ENCODE measurements at regions not wholly inside any gene's neighbourhood (a gene's known extent, or its start where the extent isn't known, plus 50 kb on each side); places are given as distances from the start of the nearest gene placed in this dataset.

DNA sequence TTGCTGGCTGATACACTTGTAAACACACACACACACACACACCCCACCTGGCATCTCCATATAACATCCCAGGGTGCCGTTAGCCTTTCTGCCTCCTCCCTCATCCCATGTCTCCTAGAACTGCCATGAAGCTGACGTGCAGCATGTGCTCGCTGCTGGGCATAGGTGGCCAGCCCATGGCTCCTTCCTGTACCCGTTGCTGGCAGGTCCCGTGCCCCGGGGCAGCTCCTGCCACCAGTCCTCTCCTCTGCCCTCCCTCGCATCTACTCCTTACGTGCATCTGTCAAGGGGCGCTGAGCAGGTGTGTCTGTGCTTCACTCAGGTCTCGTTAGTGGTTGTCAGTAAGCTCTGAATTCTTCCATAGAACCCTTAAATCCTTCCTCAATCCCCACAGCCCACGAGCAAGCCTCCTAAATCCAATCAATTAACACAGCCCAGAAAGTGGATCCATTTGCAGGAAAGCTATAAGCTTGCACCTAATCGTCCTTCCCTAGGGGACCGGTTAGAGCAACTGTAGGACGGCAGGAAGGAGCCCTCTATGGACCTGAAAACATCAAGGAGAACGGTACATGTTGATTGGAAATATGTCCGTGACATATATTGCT lies 218.1 kb upstream of the FOXF1 start:
- DNase-seq (no peak), ATAC-seq (no peak)
- Histone ChIP-seq H3K27me3 (peaks cover 4 to 99% (median 98%) of the 10 kb centered on the region in 7 donors), H3K4me3 (no peak overlapping the region), H3K9me3 (no peaks in the 10 kb centered on the region), H3K27ac (no peak overlapping the region), H3K4me1 (no peaks in the 10 kb centered on the region), H3K36me3 (no peaks in the 10 kb centered on the region)
- intact Hi-C loops (cut with DNase I) = no loop called here
- WGBS, 2 donors = 63 to 66% methylated on average over 16 of the region's 16 CpGs
- TF ChIP-seq, protein P1, sequence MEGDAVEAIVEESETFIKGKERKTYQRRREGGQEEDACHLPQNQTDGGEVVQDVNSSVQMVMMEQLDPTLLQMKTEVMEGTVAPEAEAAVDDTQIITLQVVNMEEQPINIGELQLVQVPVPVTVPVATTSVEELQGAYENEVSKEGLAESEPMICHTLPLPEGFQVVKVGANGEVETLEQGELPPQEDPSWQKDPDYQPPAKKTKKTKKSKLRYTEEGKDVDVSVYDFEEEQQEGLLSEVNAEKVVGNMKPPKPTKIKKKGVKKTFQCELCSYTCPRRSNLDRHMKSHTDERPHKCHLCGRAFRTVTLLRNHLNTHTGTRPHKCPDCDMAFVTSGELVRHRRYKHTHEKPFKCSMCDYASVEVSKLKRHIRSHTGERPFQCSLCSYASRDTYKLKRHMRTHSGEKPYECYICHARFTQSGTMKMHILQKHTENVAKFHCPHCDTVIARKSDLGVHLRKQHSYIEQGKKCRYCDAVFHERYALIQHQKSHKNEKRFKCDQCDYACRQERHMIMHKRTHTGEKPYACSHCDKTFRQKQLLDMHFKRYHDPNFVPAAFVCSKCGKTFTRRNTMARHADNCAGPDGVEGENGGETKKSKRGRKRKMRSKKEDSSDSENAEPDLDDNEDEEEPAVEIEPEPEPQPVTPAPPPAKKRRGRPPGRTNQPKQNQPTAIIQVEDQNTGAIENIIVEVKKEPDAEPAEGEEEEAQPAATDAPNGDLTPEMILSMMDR (IDR thresholded peaks at IDR 0.05) = no peak

DNA sequence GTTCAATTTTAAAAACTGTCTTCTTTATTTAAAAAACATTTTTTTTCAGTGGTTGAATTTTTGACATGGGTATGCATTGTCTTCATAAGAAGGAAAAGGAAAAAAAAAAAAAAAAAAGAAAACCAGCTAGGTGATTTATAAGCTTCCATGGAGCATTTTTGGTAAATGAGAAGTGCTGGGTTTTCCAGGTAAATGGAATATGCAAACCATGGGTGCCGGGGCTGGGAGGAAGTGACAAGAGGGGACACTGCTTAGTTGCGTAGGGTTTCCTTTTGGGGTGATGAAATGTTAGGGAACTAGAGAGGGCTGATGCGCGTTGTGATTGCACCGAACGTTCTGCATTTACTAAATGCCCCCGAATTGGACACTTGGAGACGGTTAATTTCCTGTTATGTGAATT lies 217.4 kb upstream of the FOXF1 start:
- no peak for DNase-seq
- H3K4me1 ChIP-seq = peaks cover 0 to 3% (median 0%) of the 10 kb centered on the region in 9 donors
- TF ChIP-seq, protein P1 (IDR thresholded peaks at IDR 0.05) = no peak
- intact Hi-C loops (cut with DNase I) = no loop called here
- 75 to 83% methylated on average over 8 of the region's 8 CpGs for WGBS, 2 donors
- H3K4me3 ChIP-seq = no peak overlapping the region
- H3K36me3 ChIP-seq = no peaks in the 10 kb centered on the region
- no peaks in the 10 kb centered on the region for H3K9me3 ChIP-seq
- peaks cover 10 to 100% (median 99%) of the 10 kb centered on the region in 7 donors for H3K27me3 ChIP-seq
- ATAC-seq = no peak
- H3K27ac ChIP-seq = no peak overlapping the region

DNA sequence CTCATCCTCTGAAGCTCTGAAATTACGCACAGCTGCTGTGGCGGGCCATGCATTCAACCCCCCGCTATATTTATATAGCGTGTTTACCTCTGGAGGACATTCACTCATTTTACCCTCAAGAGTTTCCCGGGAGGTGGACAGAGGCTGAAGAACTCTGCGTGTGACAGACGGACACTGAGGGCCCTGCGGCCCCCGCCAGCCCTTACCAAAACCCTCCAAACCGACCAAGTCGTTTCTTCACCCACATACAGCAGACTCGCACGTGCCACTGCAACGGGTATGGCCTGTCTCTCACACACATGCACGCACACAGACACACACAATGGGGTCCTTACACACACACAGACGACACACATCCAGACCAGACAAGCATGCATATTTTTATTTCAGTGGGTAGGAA lies 216.4 kb upstream of the FOXF1 start:
- Histone ChIP-seq H3K36me3 (no peaks in the 10 kb centered on the region), H3K27me3 (peaks cover 20 to 100% (median 99%) of the 10 kb centered on the region in 7 donors), H3K27ac (no peak overlapping the region), H3K9me3 (no peaks in the 10 kb centered on the region), H3K4me1 (peaks cover 0 to 8% (median 0%) of the 10 kb centered on the region in 9 donors), H3K4me3 (no peak overlapping the region)
- ATAC-seq = no peak
- WGBS, 2 donors = 83 to 85% methylated on average over 16 of the region's 16 CpGs
- DNase-seq = no peak
- intact Hi-C loops (cut with DNase I) = no loop called here
- TF ChIP-seq, protein P1 (IDR thresholded peaks at IDR 0.05) = no peak

DNA sequence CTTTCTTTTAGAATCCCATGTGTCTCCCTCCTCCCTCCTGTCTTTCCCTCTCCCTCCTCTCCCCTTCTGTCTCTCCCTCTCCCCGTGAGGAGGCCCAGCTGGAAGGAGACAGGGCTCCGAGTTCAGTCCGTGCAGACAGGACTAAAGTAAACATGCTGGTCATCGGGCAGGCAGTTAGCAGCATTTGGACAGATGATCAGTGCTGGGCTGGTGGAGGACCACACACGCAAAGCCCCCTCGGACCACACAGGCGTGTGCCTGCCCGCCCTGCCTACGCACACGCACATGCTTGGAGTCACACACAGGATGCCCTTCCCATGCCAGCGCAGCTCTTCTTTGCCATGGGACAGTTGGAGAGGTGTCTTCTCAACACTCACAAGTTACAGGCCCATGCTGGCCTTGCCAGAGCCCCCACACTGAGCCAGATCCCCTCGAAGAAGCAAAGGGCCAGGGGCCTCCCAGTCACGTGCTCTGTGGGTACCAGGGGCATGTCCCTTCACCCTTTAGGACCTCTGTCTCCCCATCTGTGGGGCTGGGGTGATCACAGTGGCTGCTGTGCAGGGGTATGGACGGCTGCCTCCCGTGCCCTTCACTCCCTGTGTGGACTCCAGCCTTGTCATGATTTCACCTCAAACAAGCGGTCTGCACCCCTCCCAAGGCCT lies 215.7 kb upstream of the FOXF1 start:
- H3K4me3 ChIP-seq = no peak overlapping the region
- peaks cover 0 to 8% (median 0%) of the 10 kb centered on the region in 9 donors for H3K4me1 ChIP-seq
- no peaks in the 10 kb centered on the region for H3K36me3 ChIP-seq
- TF ChIP-seq, protein P1 (IDR thresholded peaks at IDR 0.05) = no peak
- ATAC-seq (no peak), DNase-seq (no peak)
- H3K27ac ChIP-seq = no peak overlapping the region
- 52 to 63% methylated on average over 16 of the region's 16 CpGs for WGBS, 2 donors
- intact Hi-C loops (cut with DNase I) = loop anchor here in 1 of 10 donors (5.0 kb wide), 1 partner anchor 1578 kb away; no protein-coding TSS in a partner anchor
- H3K9me3 ChIP-seq = no peaks in the 10 kb centered on the region
- peaks cover 22 to 100% (median 99%) of the 10 kb centered on the region in 7 donors for H3K27me3 ChIP-seq

Measured in heart right ventricle (tissue), 16 donors.